GM21825 (cell line): ENCODE measurements at regions not wholly inside any gene's neighbourhood (a gene's known extent, or its start where the extent isn't known, plus 50 kb on each side); places are given as distances from the start of the nearest gene placed in this dataset.

Experiments used
- ATAC-seq: cut with Tn5 transposase; IDR thresholded peaks from one replicate; pipeline ENCODE4 v1.9.1; 2021; ENCODE audit warnings: mild to moderate bottlenecking, moderate library complexity; ENCODE audit not compliant: unreplicated experiment

DNA sequence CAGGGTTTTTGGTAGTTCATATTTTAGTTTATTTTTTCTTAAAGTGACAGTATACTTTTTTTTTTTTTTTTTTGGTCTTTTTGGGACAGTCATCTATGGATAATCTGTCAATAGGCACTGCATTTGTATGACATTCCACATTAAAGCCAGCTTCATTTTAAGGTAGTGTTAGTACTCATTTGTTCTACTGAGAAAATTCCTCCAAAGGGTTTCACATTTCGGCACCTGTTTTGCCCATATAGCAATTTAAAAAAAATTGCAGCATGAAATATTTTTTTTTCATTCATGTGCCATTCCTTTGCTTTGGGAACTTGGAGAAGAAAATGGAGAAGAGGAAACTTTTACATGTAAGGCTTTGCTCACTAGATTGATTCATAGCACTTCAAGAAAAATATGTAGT lies 276.3 kb upstream of the TCF4 start:
- no peak for ATAC-seq

DNA sequence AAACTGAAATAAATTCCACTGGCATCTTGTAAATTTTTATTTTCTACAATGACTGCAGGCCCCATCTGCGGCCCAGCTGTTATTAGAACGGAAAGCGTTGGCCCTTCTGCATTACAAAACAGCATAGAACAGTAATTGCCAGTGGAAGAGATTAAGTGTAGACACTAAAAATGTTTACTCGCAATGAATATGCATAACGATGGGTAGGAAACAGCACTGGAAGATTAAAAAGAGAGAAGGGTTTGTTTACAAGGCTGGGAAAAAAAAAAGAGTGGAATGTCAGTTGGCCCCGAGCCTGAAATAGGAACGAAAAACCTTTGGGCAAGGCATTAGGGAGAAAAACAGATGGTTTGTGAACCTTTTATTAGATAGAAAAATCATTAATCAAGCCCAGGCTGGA lies 275.9 kb upstream of the TCF4 start:
- no peak for ATAC-seq

DNA sequence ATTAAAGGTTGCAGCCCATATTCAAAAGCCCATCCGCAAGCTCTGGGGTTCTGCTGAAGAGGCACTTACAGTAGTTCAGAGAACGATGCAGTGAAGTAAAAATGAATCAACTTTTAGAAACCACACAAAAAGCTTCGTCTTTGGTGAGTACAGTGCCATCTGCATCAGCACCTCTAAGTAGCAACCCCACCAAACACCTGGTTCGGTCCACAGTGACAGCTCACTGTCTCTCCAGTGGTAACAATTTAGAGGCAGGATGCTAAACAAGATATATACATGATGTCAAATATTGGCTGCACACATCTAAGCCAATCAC lies 275.4 kb upstream of the TCF4 start:
- ATAC-seq = no peak

DNA sequence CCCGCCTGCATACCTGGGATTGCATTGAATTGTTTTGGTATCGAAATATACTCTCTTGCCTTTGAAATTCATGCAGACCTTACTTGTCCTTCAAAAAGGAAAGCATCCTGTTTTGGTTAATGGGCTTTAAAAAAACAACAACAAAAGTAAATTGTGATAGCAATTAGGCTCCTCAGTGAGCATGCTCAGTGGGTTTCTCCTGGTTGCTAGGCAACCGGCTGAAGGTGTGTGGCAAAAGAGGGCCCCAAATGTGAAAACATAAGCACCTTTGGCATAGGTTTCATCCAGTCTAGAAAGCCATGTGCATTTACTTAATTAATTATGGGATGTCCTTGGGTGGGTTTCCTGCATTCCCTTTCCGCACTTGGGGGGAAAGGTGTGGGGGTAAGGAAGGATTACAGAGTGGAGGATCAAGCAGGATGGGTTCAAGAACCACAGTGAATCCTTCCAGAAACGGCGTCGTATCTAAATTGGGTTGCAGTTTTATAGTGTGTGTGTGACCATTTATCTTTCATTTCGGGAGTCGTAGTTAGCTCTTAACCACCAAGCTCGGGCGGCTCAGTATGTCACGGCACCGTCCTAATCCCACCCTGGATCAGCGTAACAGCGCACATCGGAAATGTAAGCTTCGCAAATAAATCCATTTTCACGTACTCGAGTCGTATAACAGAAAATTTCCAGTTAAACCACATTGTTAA lies 274.9 kb upstream of the TCF4 start:
- ATAC-seq = no peak

DNA sequence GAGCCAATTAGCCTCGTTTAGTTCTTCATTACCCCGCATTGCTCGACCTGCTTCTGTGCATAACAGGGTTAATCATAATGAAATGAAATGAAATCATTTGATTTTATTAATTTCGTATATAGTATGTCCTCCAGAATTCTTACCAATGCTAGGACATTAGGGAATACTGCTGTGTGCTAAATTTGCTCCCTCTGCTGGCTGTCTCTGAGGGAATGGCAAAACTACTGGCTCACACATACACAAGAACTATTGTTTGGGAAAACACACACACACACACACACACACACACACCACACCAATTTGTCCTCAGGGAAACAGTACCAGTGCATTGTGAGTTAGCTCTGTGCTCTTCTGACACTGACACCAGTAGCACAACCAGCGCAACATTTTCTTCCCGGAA lies 273.3 kb upstream of the TCF4 start:
- no peak for ATAC-seq

DNA sequence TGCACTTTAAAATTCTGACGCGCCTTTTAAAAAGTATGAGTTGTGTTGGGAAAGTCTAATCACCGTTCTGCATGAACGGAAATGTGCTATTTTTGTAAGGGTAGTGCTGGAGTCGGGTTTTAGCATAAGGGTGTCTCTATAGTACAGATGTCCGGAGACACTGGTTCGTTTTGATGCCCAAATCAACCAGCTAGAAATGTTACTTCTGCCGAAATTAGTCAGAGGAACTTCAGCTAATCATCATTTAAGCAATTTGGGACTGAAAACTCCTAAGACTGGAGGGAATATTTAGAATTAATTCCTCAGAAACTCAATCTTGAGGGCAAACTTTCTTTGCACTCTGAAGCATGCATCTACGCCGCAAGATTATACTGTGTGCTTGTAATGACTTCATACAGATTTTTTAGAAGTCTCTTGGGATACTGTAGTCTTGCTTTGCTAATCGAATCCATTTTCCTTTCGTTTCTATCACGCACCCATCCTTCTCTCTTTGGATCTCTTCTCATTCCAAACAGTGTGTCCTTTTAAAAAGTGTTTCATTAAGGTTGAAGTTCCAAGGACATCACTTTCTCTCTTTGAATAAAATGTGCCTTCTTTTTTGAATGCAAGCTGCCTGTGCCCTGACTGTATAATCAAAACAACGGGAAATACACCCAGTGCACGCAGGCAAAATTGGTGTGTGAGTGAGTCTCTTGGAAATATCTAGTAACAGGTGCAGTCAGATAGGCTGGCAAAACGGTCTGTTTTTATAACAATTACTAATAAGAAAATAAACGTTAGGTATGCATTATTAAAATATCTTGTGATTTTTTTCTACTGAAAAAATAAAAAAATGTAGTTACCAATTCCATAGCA lies 270.9 kb upstream of the TCF4 start:
- ATAC-seq = no peak

DNA sequence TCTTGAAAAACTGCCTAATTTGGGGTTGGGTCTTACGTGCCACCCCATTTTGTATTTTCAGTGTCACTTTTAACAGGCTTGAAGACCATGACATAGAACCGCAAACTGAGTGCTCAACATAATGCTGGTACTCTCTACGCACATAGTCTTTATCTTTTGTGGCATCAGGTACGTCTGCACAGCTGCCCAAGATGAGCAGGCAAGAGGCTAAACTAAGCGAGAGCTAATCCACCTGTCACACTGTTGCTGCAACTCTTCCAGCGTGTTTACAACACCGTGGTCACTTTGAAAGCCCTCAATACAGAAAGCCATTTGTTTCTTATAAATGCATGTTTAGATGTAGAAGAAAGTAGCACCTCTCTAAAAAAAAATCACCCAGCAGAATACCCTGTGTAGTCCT lies 270.0 kb upstream of the TCF4 start:
- ATAC-seq = no peak

DNA sequence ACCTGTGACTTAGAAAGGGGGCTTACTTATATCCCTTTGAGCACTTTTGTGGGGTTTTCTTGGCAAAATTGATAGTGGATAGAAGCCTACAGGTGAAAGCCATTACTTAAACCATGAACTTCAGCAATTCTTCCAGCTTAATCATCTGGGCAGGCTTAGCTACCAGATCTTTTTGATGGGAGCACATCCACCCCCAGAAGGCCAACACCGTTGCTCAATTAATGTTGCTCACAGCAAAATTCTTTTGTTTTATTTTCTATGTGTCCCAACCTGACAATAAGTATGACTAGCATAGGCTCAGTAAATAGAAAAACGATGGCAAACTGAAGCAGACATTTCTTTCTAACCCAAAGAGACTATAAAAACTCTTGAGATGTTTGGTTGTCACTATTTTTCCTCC lies 269.4 kb upstream of the TCF4 start:
- ATAC-seq = no peak

DNA sequence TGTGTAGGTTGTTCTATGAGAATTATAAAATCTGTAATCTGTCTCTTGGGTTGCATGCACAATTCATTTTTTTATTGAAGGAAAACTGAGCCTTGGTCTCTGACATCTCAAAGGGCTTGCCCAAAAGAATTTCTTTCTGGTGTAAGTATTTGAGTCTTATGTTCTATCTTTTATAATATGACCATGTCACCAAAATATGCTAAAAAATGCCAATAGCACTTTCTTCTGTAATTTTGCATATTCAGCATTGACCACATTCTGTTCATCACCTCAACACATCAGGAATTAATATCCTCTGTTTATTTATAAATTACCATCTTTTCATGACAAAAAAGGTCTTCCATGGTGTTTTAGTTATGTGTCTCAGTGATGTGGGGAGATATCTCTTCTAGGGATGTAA lies 268.7 kb upstream of the TCF4 start:
- ATAC-seq = no peak

DNA sequence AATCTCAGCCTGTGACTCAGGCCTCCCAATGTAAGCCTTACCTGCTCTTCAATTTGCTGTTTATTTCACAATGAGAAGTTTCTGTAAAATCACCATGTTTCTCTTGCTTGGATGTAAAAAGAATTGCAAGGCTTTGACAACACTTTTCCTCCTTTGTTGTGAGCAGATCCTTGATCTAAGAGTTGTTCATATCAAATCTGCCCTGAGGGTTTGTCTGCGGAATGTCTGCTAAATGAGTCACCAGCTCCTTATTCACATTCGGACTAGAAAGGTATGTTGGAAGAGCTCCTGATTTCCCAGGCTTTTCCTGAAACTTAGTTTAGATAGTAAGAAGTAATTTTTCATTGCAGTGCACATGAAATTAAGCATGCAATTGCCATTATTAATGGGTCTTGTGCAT lies 268.2 kb upstream of the TCF4 start:
- ATAC-seq = no peak

DNA sequence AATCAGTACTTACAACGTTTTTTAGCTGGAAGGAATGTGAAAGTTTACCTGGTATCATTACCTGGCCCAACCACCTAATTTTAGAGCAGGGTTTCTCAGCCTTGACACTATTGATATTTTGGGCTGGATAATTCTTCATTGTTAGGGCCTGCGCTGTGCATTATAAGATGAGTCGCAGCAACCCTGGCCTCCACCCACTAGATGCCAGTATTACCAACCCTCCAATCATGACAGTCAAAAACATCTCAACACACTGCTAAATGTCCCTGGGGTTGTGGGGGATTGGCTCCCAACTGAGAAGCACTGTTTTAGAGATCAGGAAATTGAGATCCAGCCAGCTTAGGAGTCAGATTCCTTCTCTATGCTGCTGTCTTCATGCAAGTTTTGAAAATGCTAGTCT lies 265.3 kb upstream of the TCF4 start:
- no peak for ATAC-seq

DNA sequence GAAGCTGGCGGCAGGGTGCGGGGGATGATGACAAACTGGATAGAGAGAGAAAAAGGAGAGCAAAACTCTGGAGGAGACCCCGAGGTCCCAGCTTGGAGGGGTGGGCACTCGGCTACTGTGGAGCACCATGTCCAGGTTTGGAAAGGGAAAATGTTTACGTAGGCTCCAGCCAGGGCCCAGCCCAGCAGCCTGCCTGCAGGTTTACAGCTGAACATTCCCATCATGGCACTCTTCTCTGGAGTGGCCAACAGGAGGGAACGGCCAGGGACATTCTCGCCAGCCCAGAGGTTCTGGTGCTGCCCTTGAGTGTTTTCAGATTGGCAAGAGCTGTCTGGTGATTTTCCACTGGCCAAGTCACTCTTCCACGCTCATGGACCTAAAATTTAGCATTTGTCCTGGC lies 262.9 kb upstream of the TCF4 start:
- ATAC-seq = no peak

DNA sequence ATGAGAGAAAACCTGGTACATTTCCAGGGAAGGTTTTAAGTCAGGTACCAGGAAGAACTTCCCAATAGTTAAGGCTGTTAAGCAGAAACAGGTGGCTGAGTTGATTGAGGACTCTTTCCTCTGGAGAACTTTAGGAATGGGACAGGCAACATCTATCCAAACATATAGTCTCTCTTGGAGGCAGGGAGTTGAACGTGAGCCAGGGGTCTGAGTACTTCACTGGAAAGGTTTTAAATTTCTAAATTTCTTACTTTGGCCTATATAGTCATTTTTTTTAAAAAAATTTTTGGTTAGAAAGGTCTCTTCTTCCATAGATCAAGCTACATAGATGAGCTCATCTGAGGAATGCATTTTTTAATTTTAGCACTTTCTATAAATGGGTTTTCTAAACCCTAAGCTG lies 261.4 kb upstream of the TCF4 start:
- ATAC-seq = no peak

DNA sequence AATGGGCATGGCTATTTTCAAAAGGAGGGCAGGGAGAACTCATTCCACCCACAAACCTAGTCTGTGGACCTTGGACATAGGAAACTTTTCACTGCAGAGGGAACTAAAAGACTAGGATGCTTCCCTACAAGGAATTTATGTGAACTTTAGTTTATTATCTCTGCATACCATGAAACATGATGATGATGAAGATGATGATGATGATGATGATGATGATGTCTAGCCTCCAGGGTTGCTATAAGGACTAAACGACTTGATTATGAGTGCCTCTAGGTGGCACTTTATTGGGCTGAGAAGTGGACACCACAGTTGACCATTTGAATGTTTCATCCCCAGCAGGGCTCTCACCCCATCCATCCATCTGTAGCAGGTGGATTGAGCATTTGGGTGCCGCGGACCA lies 260.0 kb upstream of the TCF4 start:
- no peak for ATAC-seq

DNA sequence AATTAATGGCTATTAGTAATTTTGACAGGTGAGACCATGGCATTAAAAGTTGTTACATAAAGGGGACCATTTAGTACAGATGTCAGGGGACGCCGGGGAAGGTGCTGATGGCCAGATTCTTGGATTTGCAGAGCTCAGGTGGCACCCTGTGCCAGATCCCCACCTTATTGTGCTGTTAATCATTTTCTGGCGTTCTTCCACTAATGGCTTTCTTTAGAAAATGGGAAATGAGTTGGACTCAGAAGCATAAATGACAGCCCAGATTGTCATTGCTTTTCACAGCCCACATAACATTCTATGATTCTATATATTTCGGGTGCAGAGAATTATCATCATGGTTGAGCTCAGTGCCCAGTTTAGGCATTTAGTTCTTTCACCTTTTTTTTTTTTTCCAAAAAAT lies 257.2 kb upstream of the TCF4 start:
- ATAC-seq = no peak

DNA sequence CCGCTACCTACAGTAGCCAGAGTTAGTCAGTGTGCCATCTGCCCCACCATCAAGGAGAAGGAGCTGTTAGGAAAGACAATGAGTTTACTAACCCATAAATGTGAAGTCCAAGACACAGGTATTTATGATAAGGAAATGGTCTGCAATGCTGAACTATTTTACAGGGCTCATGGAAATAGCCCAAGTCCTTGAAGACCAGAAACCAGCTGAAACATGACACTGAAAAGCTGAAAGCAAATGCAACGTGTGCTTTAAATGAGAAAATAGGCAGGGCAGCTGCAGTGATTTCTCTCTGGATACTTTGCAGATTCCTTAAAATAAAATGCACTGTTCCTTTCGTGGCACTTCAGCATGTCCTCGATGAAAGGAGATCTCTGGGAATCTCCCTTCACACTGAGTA lies 256.4 kb upstream of the TCF4 start:
- ATAC-seq = no peak

DNA sequence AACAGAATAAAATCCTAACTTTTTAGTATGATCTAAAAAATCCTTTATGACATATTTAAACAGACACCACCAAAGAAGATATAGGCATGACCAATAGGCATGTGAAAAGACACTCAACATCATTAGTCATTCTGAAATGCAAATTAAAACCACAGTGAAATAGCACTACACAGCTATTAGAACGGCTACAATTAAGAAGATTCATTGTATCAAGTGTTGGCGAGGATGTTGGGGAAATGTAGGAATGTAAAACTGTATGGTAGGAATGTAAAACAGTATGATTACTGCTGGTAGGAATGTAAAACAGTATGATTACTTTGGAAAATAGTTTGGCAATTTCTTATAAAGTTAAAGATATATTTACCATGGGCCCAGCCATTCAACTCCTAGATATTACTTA lies 253.3 kb upstream of the TCF4 start:
- ATAC-seq = no peak

DNA sequence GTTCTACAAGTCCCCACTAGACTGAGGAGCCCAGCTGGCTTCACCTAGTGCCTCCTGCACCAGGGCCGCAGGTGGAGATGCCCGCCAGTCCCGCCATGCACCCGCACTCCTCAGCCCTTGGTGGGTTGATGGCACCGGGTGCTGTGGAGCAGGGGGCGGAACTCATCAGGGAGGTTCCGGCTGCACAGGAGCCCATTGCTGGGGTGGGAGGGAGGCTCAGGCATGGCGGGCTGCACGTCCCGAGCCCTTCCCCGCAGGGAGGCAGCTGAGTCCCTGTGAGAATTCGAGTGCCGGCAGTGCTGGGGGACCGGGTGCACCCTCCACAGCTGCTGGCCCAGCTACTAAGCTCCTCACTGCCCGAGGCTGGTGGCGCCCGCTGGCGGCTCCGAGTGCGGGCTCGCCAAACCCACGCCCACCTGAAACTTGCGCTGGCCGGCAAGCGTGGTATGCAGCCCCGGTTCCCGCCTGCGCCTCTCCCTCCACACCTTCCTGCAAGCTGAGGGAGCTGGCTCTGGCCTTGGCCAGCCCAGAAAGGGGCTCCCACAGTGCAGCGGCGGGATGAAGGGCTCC lies 252.7 kb upstream of the TCF4 start:
- ATAC-seq = no peak

DNA sequence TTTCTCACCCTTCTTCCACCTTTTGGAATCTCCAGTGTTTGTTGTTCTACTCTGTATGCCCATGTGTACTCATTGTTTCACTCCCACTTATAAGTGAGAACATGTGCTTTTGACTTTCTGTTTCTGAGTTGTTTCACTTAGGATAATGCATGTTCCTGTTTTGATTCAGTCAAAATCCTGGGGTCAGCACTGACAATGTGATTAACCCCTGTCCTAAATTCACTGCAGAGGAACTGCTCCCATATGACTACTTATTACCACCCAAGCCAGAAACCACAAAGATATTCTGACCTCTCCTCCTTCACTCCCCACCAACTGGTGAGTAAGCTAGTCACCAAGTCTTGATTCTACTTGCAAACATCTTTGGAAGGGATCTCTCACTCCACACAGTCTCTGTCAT lies 251.4 kb upstream of the TCF4 start:
- ATAC-seq = no peak

DNA sequence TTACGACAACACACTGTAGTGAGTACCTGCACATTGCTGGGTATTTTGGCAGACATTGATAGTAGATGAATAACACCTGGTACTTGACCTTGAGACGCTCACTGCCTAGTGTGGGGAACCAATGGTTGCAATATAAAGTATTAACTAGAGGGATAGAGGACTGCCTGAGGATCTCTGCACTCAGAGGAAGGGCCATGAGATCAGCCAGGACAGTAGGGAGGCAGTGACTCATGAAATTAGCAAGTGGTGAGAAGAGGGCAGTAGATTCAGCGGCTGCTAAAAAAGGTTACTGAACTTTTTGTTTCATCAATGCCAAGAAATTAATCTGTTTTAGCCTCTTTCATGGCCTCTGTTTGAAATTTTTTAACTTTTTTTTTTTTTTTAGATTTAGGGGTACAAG lies 250.8 kb upstream of the TCF4 start:
- ATAC-seq = no peak

DNA sequence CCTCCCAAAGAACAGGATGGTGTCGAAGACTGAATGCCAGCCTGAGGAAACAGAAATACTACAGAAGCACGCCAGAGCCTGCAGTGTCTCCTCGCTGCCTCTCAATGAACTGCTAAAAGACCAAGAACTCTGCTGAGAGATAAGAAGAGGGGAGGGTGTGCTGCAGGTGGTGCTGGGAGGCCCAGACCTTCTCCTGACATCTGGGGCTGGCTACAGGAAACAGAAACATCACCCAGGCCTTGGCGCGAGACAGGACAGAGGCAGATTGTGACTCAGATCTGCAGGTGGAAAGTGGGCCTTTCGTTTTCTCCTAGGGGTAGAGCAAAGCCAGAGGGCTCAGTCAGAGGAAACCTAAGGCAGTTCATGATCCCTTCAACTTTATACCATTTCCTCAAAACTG lies 250.3 kb upstream of the TCF4 start:
- ATAC-seq = no peak

DNA sequence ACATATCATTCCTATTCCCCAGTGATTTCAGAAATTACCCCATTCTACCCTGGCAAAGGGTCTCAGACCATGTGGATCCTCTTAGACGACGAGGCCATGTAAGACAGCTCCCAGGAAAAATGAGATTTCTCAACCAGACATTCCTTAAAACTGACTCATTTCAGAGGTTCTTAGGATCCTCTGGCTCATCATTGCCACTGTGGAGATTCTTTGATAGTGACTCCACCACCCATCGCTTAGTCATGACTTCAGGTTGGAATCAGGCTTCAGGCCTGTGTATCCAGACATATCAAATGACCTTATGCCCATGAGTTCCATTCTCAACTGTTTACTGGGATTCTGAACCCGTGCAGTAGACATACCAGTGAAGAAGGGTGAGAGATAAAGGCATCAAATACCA lies 245.6 kb upstream of the TCF4 start:
- no peak for ATAC-seq

DNA sequence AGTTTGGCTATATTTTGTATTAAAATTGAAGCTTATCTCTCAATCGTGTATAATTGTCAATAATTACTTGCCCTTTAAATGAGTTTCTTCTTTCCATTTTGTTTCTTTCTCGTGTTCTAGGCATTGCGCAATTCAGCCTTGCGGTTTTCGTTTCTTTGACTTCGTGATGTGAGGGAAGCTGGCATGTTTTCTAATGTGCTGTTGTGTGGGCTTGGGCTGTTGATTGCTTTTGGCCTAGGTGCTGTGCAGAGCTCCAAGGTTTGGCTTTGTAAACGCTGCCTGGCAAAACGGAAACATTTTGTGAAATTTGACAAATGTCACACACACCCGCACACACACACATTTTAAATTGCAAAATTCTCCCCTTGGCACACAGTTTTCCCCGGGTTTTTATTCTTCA lies 242.6 kb upstream of the TCF4 start:
- no peak for ATAC-seq
